Stimulated activated CD4-positive, alpha-beta T cell treated with anti-CD3 and anti-CD28 coated beads, Interleukin-1b, Interleukin-23, amount 100 ng/mL, for 48 hours (primary cell): ENCODE measurements at regions not wholly inside any gene's neighbourhood (a gene's known extent, or its start where the extent isn't known, plus 50 kb on each side); places are given as distances from the start of the nearest gene placed in this dataset.
"Not testable (repeated sequence)": the region's sequence is repeated elsewhere in the genome, so short reads cannot be mapped to it uniquely, and the experiment has no call there.

ENCODE experiments used
- DNase-seq: peaks from one replicate; pipeline ENCODE4 v3.0.0-alpha.2; 2020

- DNase-seq = no peak
Observed at GRCh38 chr10:84876116-84876999, 548.0 kb downstream of the CCSER2 start.

- no peak for DNase-seq
Observed at GRCh38 chr10:84879991-84880390, 551.6 kb downstream of the CCSER2 start.

GRCh38 chr10:84881696-84882095 is 553.3 kb downstream of the CCSER2 start:
- not testable (repeated sequence) for DNase-seq

GRCh38 chr10:84890706-84891105 is 562.3 kb downstream of the CCSER2 start:
- DNase-seq = no peak

GRCh38 chr10:84891631-84892030 is 563.2 kb downstream of the CCSER2 start:
- no peak for DNase-seq

- DNase-seq = no peak
Observed at GRCh38 chr10:84895541-84895940, 567.2 kb downstream of the CCSER2 start.

GRCh38 chr10:84896909-84897308 is 568.5 kb downstream of the CCSER2 start:
- no peak for DNase-seq

GRCh38 chr10:84899268-84899667 is 570.9 kb downstream of the CCSER2 start:
- DNase-seq = no peak

GRCh38 chr10:84900141-84900540 is 571.8 kb downstream of the CCSER2 start:
- no peak for DNase-seq

GRCh38 chr10:84901885-84902284 is 573.5 kb downstream of the CCSER2 start:
- DNase-seq = no peak

GRCh38 chr10:84902553-84902952 is 574.2 kb downstream of the CCSER2 start:
- DNase-seq = no peak

GRCh38 chr10:84903320-84903719 is 574.9 kb downstream of the CCSER2 start:
- DNase-seq = no peak

- no peak for DNase-seq
Observed at GRCh38 chr10:84907461-84908009, 579.1 kb downstream of the CCSER2 start.

- DNase-seq = no peak
Observed at GRCh38 chr10:84908491-84908890, 580.1 kb downstream of the CCSER2 start.

- no peak for DNase-seq
Observed at GRCh38 chr10:84921701-84922100, 593.3 kb downstream of the CCSER2 start.

- no peak for DNase-seq
Observed at GRCh38 chr10:84924131-84924530, 595.7 kb downstream of the CCSER2 start.

GRCh38 chr10:84925495-84925894 is 597.1 kb downstream of the CCSER2 start:
- DNase-seq = no peak

GRCh38 chr10:84933402-84933801 is 605.0 kb downstream of the CCSER2 start:
- DNase-seq = no peak

GRCh38 chr10:84935772-84936171 is 607.4 kb downstream of the CCSER2 start:
- DNase-seq = no peak

GRCh38 chr10:84938117-84938905 is 609.9 kb downstream of the CCSER2 start:
- no peak for DNase-seq

GRCh38 chr10:84943541-84943940 is 615.2 kb downstream of the CCSER2 start:
- no peak for DNase-seq

GRCh38 chr10:84944187-84944586 is 615.8 kb downstream of the CCSER2 start:
- no peak for DNase-seq

- no peak for DNase-seq
Observed at GRCh38 chr10:84945791-84946190, 617.4 kb downstream of the CCSER2 start.

- DNase-seq = no peak
Observed at GRCh38 chr10:84946904-84947303, 618.5 kb downstream of the CCSER2 start.
